Stomach (tissue), 8 donors: ENCODE measurements at regions not wholly inside any gene's neighbourhood (a gene's known extent, or its start where the extent isn't known, plus 50 kb on each side); places are given as distances from the start of the nearest gene placed in this dataset.

ENCODE experiments used
- DNase-seq, 2 donors: peaks; one replicate each; pipeline versions ENCODE4 v3.0.0 to v3.0.0-alpha.2; 2013 to 2019
- H3K27ac ChIP-seq, 5 donors: fragments of 200-600 bp in 4 of 5; sonication (generic) in 4 of 5; one replicate each; pipeline ENCODE4 v1.5.1; 2013 to 2019; ENCODE audit warnings: mild to moderate bottlenecking in 1 of 5, moderate library complexity in 1 of 5
- H3K27me3 ChIP-seq, 3 donors: fragments of 200-600 bp; sonication (generic); one replicate each; pipeline ENCODE4 v1.5.1; 2017 to 2019; ENCODE audit warnings: mixed run types in 1 of 3
- H3K36me3 ChIP-seq, 4 donors: fragments of 200-600 bp; sonication (generic); 1 replicate in 3 of 4; 2 replicates in 1 of 4; pipeline ENCODE4 v1.5.1; 2016 to 2019
- H3K4me1 ChIP-seq, 4 donors: fragments of 200-600 bp; sonication (generic); one replicate each; pipeline ENCODE4 v1.5.1; 2016 to 2019
- H3K4me3 ChIP-seq, 4 donors: fragments of 200-600 bp; sonication (generic) in 3 of 4; one replicate each; pipeline ENCODE4 v1.5.1; 2016 to 2019; ENCODE audit warnings: mild to moderate bottlenecking in 1 of 4
- H3K9me3 ChIP-seq, 4 donors: fragments of 200-600 bp; sonication (generic); one replicate each; pipeline ENCODE4 v1.5.1; 2016 to 2019
- EP300 ChIP-seq: sonication (generic); formaldehyde crosslinking; IDR thresholded peaks from one replicate; pipeline ENCODE4 v1.6.1; 2017; ENCODE audit warnings: antibody characterized with exemption
- POLR2A ChIP-seq, 4 donors: fragments of 450-650 bp; IDR thresholded peaks; one replicate each; pipeline ENCODE4 v1.6.1; 2016; ENCODE audit warnings: antibody characterized with exemption in 4 of 4, control low read depth in 2 of 4, mild to moderate bottlenecking in 1 of 4, moderate library complexity in 1 of 4
- POLR2AphosphoS5 ChIP-seq, 3 donors: sonication (generic); formaldehyde crosslinking; IDR thresholded peaks; one replicate each; pipeline ENCODE4 v1.6.1; 2016; ENCODE audit warnings: antibody characterized with exemption in 3 of 3
- WGBS, 5 donors: extraction: QIAGEN DNeasy Blood & Tissue Kit in 3 of 5; methylation state at CpG; one replicate each; pipeline versions ENCODE4 v1.1.5 to v1.1.7; 2013 to 2018; 5-methylcytosine and 5-hydroxymethylcytosine counted together
- intact Hi-C: fragments of 100-400 bp; cut with DNase I; formaldehyde crosslinking; loops from one replicate; pipeline ENCODE4 v1.15.1; 2023; ENCODE audit warnings: low total_unique reads
- TF ChIP-seq, protein P1 (sequence below), 7 experiments: fragments of 450-650 bp in 4 of 7; fragments of 200-600 bp in 3 of 7; sonication (generic) in 3 of 7; IDR thresholded peaks; one replicate each; pipeline ENCODE4 v1.5.1; 2016 to 2019; ENCODE audit warnings: antibody characterized with exemption in 7 of 7, control low read depth in 2 of 7, mild to moderate bottlenecking in 1 of 7
- donor health status: healthy with polysubstance abuse.
- donor health status: Bipolar disorder and iron deficiency.
- donor health status: healthy.

DNA sequence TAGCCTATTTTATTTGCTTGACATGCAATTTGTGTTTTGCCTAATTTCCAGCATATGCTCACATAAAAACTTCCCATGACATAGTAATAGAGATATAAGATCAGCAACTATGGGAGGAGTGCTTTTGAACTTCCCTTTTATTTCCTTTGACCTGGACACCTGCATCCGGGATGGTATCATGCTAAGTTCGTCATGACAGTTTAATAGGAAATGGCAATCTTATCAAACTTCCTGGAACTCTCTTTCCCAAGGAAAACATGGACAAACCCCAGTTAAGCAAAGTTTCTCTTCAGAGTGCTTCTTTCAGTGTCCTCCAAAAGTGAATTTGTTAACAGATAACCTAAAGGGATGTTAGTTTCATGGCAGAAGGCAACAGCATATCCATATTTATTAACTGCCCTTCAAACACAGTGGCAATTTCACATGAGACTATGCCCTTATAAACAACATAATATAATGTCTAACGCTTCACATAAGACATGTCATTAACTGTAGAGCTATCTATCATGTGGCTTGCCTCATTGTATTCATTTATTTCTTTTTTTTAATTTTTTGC is 474.7 kb upstream of the SEMA3A start:
- no peaks in the 10 kb centered on the region for H3K36me3 ChIP-seq
- H3K4me1 ChIP-seq, result peaks cover 0 to 4% (median 0%) of the 10 kb centered on the region in 4 donors
- H3K27me3 ChIP-seq, result no peaks in the 10 kb centered on the region
- H3K4me3 ChIP-seq, result no peak overlapping the region
- H3K9me3 ChIP-seq, result no peaks in the 10 kb centered on the region
- TF ChIP-seq, protein P1, sequence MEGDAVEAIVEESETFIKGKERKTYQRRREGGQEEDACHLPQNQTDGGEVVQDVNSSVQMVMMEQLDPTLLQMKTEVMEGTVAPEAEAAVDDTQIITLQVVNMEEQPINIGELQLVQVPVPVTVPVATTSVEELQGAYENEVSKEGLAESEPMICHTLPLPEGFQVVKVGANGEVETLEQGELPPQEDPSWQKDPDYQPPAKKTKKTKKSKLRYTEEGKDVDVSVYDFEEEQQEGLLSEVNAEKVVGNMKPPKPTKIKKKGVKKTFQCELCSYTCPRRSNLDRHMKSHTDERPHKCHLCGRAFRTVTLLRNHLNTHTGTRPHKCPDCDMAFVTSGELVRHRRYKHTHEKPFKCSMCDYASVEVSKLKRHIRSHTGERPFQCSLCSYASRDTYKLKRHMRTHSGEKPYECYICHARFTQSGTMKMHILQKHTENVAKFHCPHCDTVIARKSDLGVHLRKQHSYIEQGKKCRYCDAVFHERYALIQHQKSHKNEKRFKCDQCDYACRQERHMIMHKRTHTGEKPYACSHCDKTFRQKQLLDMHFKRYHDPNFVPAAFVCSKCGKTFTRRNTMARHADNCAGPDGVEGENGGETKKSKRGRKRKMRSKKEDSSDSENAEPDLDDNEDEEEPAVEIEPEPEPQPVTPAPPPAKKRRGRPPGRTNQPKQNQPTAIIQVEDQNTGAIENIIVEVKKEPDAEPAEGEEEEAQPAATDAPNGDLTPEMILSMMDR (IDR thresholded peaks at IDR 0.05), result no peak
- no peak for TF ChIP-seq EP300
- no peak for TF ChIP-seq POLR2AphosphoS5 (IDR thresholded peaks at IDR 0.05)
- no peak for TF ChIP-seq POLR2A (IDR thresholded peaks at IDR 0.05)
- H3K27ac ChIP-seq, result no peak overlapping the region
- WGBS, 5 donors, result 47 to 57% (median 47%) methylated on average over 3 of the region's 3 CpGs
- intact Hi-C loops, result no loop called here
- peak in 1 of 2 donors; percentile 36 for DNase-seq

- H3K27me3 ChIP-seq, result no peaks in the 10 kb centered on the region
- no peaks in the 10 kb centered on the region for H3K9me3 ChIP-seq
- TF ChIP-seq EP300, result no peak
- no peak for TF ChIP-seq POLR2AphosphoS5 (IDR thresholded peaks at IDR 0.05)
- no peak for TF ChIP-seq POLR2A (IDR thresholded peaks at IDR 0.05)
- TF ChIP-seq, protein P1 (IDR thresholded peaks at IDR 0.05), result no peak
- WGBS, 5 donors, result 23 to 42% (median 31%) methylated on average over 1 of the region's 1 CpG
- no peak for DNase-seq
- H3K27ac ChIP-seq, result no peak overlapping the region
- no peak overlapping the region for H3K4me3 ChIP-seq
- no peaks in the 10 kb centered on the region for H3K4me1 ChIP-seq
- no peaks in the 10 kb centered on the region for H3K36me3 ChIP-seq
- intact Hi-C loops, result no loop called here
Measured at GRCh38 chr7:84668116-84668515, 473.5 kb upstream of the SEMA3A start.

DNA sequence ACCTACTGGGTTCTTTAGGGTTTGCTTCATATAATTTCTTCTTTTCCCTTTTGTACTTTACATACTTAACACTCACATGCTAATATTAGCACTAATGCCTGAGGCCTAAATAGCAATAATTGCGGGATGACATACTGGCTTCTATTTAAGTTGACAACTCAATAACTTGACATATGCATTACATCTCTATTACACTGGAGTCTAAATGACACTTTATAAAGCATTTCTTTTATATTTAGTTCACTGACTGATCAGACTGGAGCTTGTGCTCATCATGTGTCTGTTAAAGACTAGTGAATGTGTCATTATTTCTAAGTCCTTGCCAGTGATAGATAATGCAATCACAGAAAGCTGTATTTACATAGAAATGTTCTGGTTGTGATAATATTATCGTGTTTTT is 472.1 kb upstream of the SEMA3A start:
- Histone ChIP-seq H3K27me3 (no peaks in the 10 kb centered on the region), H3K36me3 (no peaks in the 10 kb centered on the region), H3K4me3 (no peak overlapping the region), H3K27ac (no peak overlapping the region), H3K9me3 (no peaks in the 10 kb centered on the region), H3K4me1 (no peaks in the 10 kb centered on the region)
- TF ChIP-seq POLR2A (IDR thresholded peaks at IDR 0.05) (no peak), EP300 (no peak), POLR2AphosphoS5 (IDR thresholded peaks at IDR 0.05) (no peak)
- TF ChIP-seq, protein P1 (IDR thresholded peaks at IDR 0.05), result no peak
- 75 to 81% (median 76%) methylated on average over 2 of the region's 2 CpGs for WGBS, 5 donors
- intact Hi-C loops, result no loop called here
- DNase-seq, result no peak

DNA sequence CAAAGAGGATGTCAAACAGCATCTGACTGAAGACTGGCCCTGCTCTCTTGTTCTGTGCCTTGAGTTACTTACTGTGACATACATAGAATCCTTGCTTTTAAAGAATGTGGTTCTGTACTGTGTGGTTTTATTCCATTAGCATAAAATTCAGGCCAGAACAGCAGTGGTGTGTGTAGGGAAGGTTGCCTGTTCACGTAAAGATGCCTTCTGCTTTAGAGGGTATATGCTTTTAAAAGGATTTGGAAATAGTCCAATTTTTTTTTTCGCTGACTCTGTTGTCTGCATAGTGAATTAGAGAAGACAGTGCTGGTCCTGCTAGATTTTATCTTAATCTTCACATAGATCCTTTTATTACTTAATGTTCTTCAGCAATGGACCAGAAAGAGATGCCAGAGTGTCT is 470.8 kb upstream of the SEMA3A start:
- Histone ChIP-seq H3K4me3 (no peak overlapping the region), H3K27me3 (no peaks in the 10 kb centered on the region), H3K4me1 (no peaks in the 10 kb centered on the region), H3K27ac (no peak overlapping the region), H3K9me3 (no peaks in the 10 kb centered on the region), H3K36me3 (no peaks in the 10 kb centered on the region)
- no peak for DNase-seq
- intact Hi-C loops, result no loop called here
- TF ChIP-seq, protein P1 (IDR thresholded peaks at IDR 0.05), result no peak
- TF ChIP-seq POLR2A (IDR thresholded peaks at IDR 0.05) (no peak), POLR2AphosphoS5 (IDR thresholded peaks at IDR 0.05) (no peak), EP300 (no peak)
- 86 to 98% (median 93%) methylated on average over 2 of the region's 2 CpGs for WGBS, 5 donors
